Keratinocyte (primary cell): ENCODE measurements at regions not wholly inside any gene's neighbourhood (a gene's known extent, or its start where the extent isn't known, plus 50 kb on each side); places are given as distances from the start of the nearest gene placed in this dataset.
A peak's percentile ranks its signal among the peaks of the same experiment; 100 is the strongest.

ENCODE experiments used
- DNase-seq: peaks from one replicate; pipeline ENCODE4 v3.0.0-alpha.2; 2011; ENCODE audit warnings: low read depth, missing footprints, low spot score
- FAIRE-seq: peaks from 2 replicates; lab custom pipeline; 2011; peaks lifted over from hg19 to GRCh38; lab: Jason Lieb, UNC
- H2AFZ ChIP-seq: 2 replicates; pipeline ENCODE4 v1.6.0; 2012; ENCODE audit warnings: low read length, control low read depth, inconsistent platforms; ENCODE audit not compliant: control insufficient read depth
- H3K27ac ChIP-seq: 2 replicates; pipeline ENCODE4 v1.5.1; 2011; ENCODE audit warnings: low read length; ENCODE audit not compliant: control insufficient read depth, insufficient read depth
- H3K27me3 ChIP-seq: 3 replicates; pipeline ENCODE4 v1.6.0; 2011; ENCODE audit warnings: low read length; ENCODE audit not compliant: control insufficient read depth, insufficient read depth; ENCODE audit errors: extremely low read depth
- H3K36me3 ChIP-seq, 2 experiments: 2 replicates in 1 of 2; 3 replicates in 1 of 2; pipeline ENCODE4 v1.5.1; 2011; ENCODE audit warnings: low read length in 2 of 2, mild to moderate bottlenecking in 1 of 2; ENCODE audit not compliant: control insufficient read depth in 2 of 2, insufficient read depth in 2 of 2; ENCODE audit errors: extremely low read depth in 1 of 2
- H3K4me1 ChIP-seq: 3 replicates; pipeline ENCODE4 v1.5.1; 2011; ENCODE audit warnings: low read length; ENCODE audit not compliant: control insufficient read depth, insufficient read depth; ENCODE audit errors: extremely low read depth
- H3K4me2 ChIP-seq: 3 replicates; pipeline ENCODE4 v1.6.0; 2011; ENCODE audit warnings: low read depth, low read length; ENCODE audit not compliant: control insufficient read depth, insufficient read depth; ENCODE audit errors: extremely low read depth
- H3K4me3 ChIP-seq, 3 experiments: fragments of 200-600 bp in 1 of 3; sonication (generic) in 1 of 3; 2 replicates in 2 of 3; 3 replicates in 1 of 3; pipeline ENCODE4 v1.5.1; 2011 to 2016; ENCODE audit warnings: low read length in 3 of 3, mild to moderate bottlenecking in 3 of 3, control low read depth in 2 of 3, inconsistent platforms in 1 of 3, low read depth in 1 of 3, mixed read lengths in 1 of 3, mixed run types in 1 of 3, moderate library complexity in 1 of 3; ENCODE audit not compliant: control insufficient read depth in 2 of 3, insufficient read depth in 2 of 3; ENCODE audit errors: extremely low read depth in 1 of 3
- H3K79me2 ChIP-seq: 2 replicates; pipeline ENCODE4 v1.6.0; 2012; ENCODE audit warnings: low read length; ENCODE audit not compliant: control insufficient read depth, insufficient read depth
- H3K9ac ChIP-seq: 3 replicates; pipeline ENCODE4 v1.6.0; 2011; ENCODE audit warnings: low read length; ENCODE audit not compliant: control insufficient read depth, insufficient read depth; ENCODE audit errors: extremely low read depth
- H3K9me1 ChIP-seq: 3 replicates; pipeline ENCODE4 v1.6.0; 2011; ENCODE audit warnings: low read length; ENCODE audit not compliant: control insufficient read depth, insufficient read depth; ENCODE audit errors: extremely low read depth
- H3K9me3 ChIP-seq: 2 replicates; pipeline ENCODE4 v1.5.1; 2012; ENCODE audit warnings: low read depth, low read length; ENCODE audit not compliant: control insufficient read depth
- H4K20me1 ChIP-seq: 3 replicates; pipeline ENCODE4 v1.6.0; 2011; ENCODE audit warnings: low read length; ENCODE audit not compliant: control insufficient read depth, insufficient read depth; ENCODE audit errors: extremely low read depth
- EZH2 ChIP-seq: IDR thresholded peaks from one replicate; pipeline ENCODE4 v1.6.1; 2012; ENCODE audit warnings: inconsistent platforms, mild to moderate bottlenecking, low read length, moderate library complexity
- dilution Hi-C: fragments of 300-500 bp; cut with MboI; formaldehyde crosslinking; loops from one replicate; pipeline ENCODE4 v1.7.0; 2020; ENCODE audit warnings: low sequenced_read_pairs; ENCODE audit not compliant: extremely low pct_ligation_motif_present
- TF ChIP-seq, protein P1 (sequence below), 3 experiments: IDR thresholded peaks in 1 of 3; conservative IDR thresholded peaks in 1 of 3; optimal IDR thresholded peaks in 1 of 3; 2 replicates in 2 of 3; 3 replicates in 1 of 3; pipeline versions ENCODE3 to v1.5.1; 2011; ENCODE audit warnings: low read length in 3 of 3, mild to moderate bottlenecking in 3 of 3, moderate library complexity in 2 of 3, control low read depth in 1 of 3, inconsistent platforms in 1 of 3; ENCODE audit not compliant: insufficient read depth in 2 of 3; ENCODE audit errors: extremely low read depth in 1 of 3

DNA sequence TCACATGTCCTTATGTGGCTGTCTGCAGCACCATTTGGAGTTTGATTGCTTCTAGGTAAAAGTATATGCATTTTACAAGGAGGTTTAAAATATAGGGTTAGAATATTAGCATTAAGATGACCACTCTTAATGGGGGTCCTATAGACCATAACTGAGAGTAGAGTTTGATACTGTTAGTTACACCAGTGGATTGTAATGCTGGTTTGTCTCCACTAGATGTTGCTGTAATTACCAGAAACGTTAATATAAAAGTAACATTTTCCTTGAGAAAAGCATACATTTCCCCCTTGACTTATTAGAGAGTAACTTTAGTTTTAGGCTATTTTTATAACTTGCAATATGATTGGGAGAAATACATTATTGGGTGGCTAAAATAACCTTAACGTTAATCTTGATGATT is 93.0 kb downstream of the ZXDA start:
- FAIRE-seq = no peak
- no peak overlapping the region for H3K27ac ChIP-seq
- no peaks in the 10 kb centered on the region for H4K20me1 ChIP-seq
- no peak overlapping the region for H2AFZ ChIP-seq
- H3K4me3 ChIP-seq = no peak overlapping the region
- no peaks in the 10 kb centered on the region for H3K9me1 ChIP-seq
- H3K4me2 ChIP-seq = no peak overlapping the region
- H3K79me2 ChIP-seq = no peaks in the 10 kb centered on the region
- dilution Hi-C loops = no loop called here
- H3K36me3 ChIP-seq = no peaks in the 10 kb centered on the region
- no peaks in the 10 kb centered on the region for H3K27me3 ChIP-seq
- H3K9me3 ChIP-seq = no peaks in the 10 kb centered on the region
- no peak for DNase-seq
- no peaks in the 10 kb centered on the region for H3K4me1 ChIP-seq
- H3K9ac ChIP-seq = no peak overlapping the region
- no peak for TF ChIP-seq EZH2
- TF ChIP-seq, protein P1, sequence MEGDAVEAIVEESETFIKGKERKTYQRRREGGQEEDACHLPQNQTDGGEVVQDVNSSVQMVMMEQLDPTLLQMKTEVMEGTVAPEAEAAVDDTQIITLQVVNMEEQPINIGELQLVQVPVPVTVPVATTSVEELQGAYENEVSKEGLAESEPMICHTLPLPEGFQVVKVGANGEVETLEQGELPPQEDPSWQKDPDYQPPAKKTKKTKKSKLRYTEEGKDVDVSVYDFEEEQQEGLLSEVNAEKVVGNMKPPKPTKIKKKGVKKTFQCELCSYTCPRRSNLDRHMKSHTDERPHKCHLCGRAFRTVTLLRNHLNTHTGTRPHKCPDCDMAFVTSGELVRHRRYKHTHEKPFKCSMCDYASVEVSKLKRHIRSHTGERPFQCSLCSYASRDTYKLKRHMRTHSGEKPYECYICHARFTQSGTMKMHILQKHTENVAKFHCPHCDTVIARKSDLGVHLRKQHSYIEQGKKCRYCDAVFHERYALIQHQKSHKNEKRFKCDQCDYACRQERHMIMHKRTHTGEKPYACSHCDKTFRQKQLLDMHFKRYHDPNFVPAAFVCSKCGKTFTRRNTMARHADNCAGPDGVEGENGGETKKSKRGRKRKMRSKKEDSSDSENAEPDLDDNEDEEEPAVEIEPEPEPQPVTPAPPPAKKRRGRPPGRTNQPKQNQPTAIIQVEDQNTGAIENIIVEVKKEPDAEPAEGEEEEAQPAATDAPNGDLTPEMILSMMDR (optimal IDR thresholded peaks at IDR 0.05 in 1 of 3, IDR thresholded peaks at IDR 0.05 in 1 of 3, conservative IDR thresholded peaks at IDR 0.05 in 1 of 3; ENCODE audit: extremely low read depth in 1 of 3, insufficient read depth in 2 of 3, low read length in 3 of 3) = peak in 1 of 3 experiments; percentile 25

DNA sequence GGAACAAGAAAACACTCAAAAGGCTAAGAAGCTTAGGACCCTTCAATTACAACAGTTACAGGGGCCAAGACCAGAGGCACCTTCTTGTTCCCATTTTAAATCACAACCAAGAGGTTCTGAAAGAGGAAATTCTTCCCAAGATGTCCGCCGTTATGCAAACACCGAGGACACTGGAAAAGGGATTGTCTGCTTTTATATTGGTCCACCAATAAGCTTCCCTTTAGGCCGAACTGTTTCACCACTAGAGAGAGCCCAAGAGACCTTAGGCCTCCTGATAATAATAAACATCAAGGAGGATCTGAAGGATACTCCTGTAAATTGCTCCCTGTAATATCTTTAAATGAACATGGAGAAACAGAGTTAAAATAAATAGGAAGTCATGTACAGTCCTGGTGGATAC is 92.6 kb upstream of the NLRP2B start:
- dilution Hi-C loops = no loop called here
- no peak overlapping the region for H2AFZ ChIP-seq
- DNase-seq (no peak), FAIRE-seq (no peak)
- H3K79me2 ChIP-seq = no peaks in the 10 kb centered on the region
- H3K9ac ChIP-seq = no peak overlapping the region
- H3K4me3 ChIP-seq = no peak overlapping the region
- H4K20me1 ChIP-seq = no peaks in the 10 kb centered on the region
- no peaks in the 10 kb centered on the region for H3K9me1 ChIP-seq
- H3K27ac ChIP-seq = no peak overlapping the region
- TF ChIP-seq, protein P1 (optimal IDR thresholded peaks at IDR 0.05 in 1 of 3, IDR thresholded peaks at IDR 0.05 in 1 of 3, conservative IDR thresholded peaks at IDR 0.05 in 1 of 3; ENCODE audit: extremely low read depth in 1 of 3, insufficient read depth in 2 of 3, low read length in 3 of 3) = no peak
- no peak for TF ChIP-seq EZH2
- no peaks in the 10 kb centered on the region for H3K9me3 ChIP-seq
- H3K36me3 ChIP-seq = no peaks in the 10 kb centered on the region
- H3K4me2 ChIP-seq = no peak overlapping the region
- no peaks in the 10 kb centered on the region for H3K27me3 ChIP-seq
- no peaks in the 10 kb centered on the region for H3K4me1 ChIP-seq
